Sigmoid colon (tissue), 4 donors: ENCODE measurements at regions not wholly inside any gene's neighbourhood (a gene's known extent, or its start where the extent isn't known, plus 50 kb on each side); places are given as distances from the start of the nearest gene placed in this dataset.

Source experiments
- EP300 ChIP-seq, 4 donors: sonication (generic); formaldehyde crosslinking; IDR thresholded peaks; one replicate each; pipeline ENCODE4 v1.6.1; 2017; ENCODE audit warnings: antibody characterized with exemption in 4 of 4
- POLR2A ChIP-seq, 2 donors: fragments of 450-650 bp; IDR thresholded peaks; one replicate each; pipeline ENCODE4 v1.6.1; 2016; ENCODE audit warnings: antibody characterized with exemption in 2 of 2, mild to moderate bottlenecking in 2 of 2, moderate library complexity in 2 of 2
- TF ChIP-seq, protein P1 (sequence below), 4 experiments: fragments of 450-650 bp in 3 of 4; fragments of 200-600 bp in 1 of 4; IDR thresholded peaks; one replicate each; pipeline ENCODE4 v1.5.1; 2016 to 2019; ENCODE audit warnings: antibody characterized with exemption in 4 of 4, mild to moderate bottlenecking in 3 of 4, moderate library complexity in 2 of 4

DNA sequence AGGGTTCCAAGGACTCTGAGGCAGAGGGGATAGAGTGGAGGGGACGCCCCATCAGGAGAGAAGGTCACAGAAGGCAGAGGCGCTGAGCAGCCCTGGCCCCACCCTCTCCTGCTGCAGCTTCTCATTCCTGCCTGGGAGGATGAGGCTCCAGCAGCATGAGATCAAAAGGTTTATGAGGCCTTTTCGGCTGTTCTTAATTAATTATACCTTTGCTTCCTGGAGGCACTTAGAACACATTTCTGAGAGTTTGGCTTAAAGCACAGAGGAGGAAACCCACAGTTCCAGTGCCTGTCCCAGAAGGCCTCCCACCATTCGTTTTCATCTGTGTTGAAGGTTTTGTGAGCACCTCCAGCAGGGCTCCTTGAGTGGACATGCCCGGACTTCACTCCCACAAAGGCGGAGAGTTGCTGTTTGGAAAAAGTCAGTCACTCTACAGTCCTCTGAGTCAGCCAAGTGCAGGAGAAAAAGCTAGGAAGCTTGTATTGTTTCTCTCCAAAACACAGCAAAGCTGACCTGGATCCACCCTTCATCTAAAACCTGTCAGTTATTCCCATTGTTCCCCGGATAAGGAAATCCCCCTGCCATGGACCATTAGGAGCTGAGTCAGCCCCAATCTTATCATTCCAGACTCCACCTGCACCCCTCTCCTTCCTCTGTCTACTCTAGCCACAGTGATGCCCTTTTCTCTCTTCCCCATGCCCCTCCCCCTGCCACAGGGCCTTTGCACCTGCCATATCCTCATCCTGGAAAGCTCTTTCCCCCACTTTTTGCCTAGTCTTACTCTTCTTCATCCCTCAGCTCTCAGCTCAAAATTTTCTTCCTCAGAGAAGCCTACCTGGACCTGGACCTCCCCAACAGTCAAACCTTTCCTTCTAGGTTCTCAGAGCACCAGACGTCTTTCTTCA is 276.8 kb downstream of the FBXW7 start:
- TF ChIP-seq, protein P1, sequence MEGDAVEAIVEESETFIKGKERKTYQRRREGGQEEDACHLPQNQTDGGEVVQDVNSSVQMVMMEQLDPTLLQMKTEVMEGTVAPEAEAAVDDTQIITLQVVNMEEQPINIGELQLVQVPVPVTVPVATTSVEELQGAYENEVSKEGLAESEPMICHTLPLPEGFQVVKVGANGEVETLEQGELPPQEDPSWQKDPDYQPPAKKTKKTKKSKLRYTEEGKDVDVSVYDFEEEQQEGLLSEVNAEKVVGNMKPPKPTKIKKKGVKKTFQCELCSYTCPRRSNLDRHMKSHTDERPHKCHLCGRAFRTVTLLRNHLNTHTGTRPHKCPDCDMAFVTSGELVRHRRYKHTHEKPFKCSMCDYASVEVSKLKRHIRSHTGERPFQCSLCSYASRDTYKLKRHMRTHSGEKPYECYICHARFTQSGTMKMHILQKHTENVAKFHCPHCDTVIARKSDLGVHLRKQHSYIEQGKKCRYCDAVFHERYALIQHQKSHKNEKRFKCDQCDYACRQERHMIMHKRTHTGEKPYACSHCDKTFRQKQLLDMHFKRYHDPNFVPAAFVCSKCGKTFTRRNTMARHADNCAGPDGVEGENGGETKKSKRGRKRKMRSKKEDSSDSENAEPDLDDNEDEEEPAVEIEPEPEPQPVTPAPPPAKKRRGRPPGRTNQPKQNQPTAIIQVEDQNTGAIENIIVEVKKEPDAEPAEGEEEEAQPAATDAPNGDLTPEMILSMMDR (IDR thresholded peaks at IDR 0.05): no peak
- no peak for TF ChIP-seq POLR2A (IDR thresholded peaks at IDR 0.05)
- no peak for TF ChIP-seq EP300 (IDR thresholded peaks at IDR 0.05)
